ENCODE measurements at regions not wholly inside any gene's neighbourhood (a gene's known extent, or its start where the extent isn't known, plus 50 kb on each side); places are given as distances from the start of the nearest gene placed in this dataset.

DNA sequence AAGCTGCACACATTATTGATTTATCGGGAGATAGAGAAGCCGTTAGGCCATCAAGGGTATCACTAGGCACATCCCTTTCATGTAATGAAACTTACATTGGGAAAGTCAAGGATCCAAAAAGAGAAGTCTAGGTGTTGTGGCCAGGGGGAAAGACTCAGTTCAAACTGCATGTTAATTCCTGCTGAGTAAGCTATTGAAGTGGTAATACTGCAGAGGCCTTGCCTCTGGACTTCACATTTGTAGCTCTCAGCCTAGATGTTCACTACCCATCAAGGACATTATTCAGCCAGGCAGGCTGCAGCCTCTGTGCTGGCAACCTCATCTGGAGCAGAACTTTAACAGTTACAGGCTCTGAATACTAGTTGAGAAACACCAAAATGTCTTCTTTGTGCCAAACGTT, 2094.5 kb upstream of the AGA start:
- no peaks in the 10 kb centered on the region for H3K27me3 ChIP-seq
- H3K4me3 ChIP-seq = no peak overlapping the region
- DNase-seq (no peak), ATAC-seq (no peak)
- H3K9me3 ChIP-seq = no peaks in the 10 kb centered on the region
- 45 to 62% methylated on average over 3 of the region's 3 CpGs for WGBS, 2 donors
- no peaks in the 10 kb centered on the region for H3K36me3 ChIP-seq (replicated peaks in 1 of 2; ENCODE audit: insufficient read depth in 1 of 2, low read depth in 2 of 2)
- no peak for TF ChIP-seq POLR2A (IDR thresholded peaks at IDR 0.05)
- TF ChIP-seq, protein P1, sequence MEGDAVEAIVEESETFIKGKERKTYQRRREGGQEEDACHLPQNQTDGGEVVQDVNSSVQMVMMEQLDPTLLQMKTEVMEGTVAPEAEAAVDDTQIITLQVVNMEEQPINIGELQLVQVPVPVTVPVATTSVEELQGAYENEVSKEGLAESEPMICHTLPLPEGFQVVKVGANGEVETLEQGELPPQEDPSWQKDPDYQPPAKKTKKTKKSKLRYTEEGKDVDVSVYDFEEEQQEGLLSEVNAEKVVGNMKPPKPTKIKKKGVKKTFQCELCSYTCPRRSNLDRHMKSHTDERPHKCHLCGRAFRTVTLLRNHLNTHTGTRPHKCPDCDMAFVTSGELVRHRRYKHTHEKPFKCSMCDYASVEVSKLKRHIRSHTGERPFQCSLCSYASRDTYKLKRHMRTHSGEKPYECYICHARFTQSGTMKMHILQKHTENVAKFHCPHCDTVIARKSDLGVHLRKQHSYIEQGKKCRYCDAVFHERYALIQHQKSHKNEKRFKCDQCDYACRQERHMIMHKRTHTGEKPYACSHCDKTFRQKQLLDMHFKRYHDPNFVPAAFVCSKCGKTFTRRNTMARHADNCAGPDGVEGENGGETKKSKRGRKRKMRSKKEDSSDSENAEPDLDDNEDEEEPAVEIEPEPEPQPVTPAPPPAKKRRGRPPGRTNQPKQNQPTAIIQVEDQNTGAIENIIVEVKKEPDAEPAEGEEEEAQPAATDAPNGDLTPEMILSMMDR (IDR thresholded peaks at IDR 0.05) = no peak
- H3K27ac ChIP-seq = no peak overlapping the region
- no peaks in the 10 kb centered on the region for H3K4me1 ChIP-seq
- intact Hi-C loops (cut with DNase I) = no loop called here

GRCh38 chr4:179539641-179540040, 2097.4 kb upstream of the AGA start:
- Histone ChIP-seq H3K27ac (no peak overlapping the region), H3K4me1 (no peaks in the 10 kb centered on the region), H3K27me3 (no peaks in the 10 kb centered on the region), H3K9me3 (no peaks in the 10 kb centered on the region), H3K4me3 (no peak overlapping the region), H3K36me3 (replicated peaks in 1 of 2; ENCODE audit: insufficient read depth in 1 of 2, low read depth in 2 of 2) (no peaks in the 10 kb centered on the region)
- DNase-seq (no peak), ATAC-seq (no peak)
- intact Hi-C loops (cut with DNase I) = no loop called here
- WGBS, 2 donors = 36 to 52% methylated on average over 3 of the region's 3 CpGs
- TF ChIP-seq POLR2A (IDR thresholded peaks at IDR 0.05) = no peak
- TF ChIP-seq, protein P1 (IDR thresholded peaks at IDR 0.05) = no peak

GRCh38 chr4:179543771-179544170, 2101.5 kb upstream of the AGA start:
- ATAC-seq = no peak
- no peak overlapping the region for H3K27ac ChIP-seq
- H3K36me3 ChIP-seq (replicated peaks in 1 of 2; ENCODE audit: insufficient read depth in 1 of 2, low read depth in 2 of 2) = no peaks in the 10 kb centered on the region

GRCh38 chr4:179544496-179544895, 2102.3 kb upstream of the AGA start:
- intact Hi-C loops (cut with DNase I) = no loop called here
- ATAC-seq (no peak), DNase-seq (no peak)
- H3K4me1 ChIP-seq = no peaks in the 10 kb centered on the region
- H3K27ac ChIP-seq = no peak overlapping the region
- no peak for TF ChIP-seq POLR2A (IDR thresholded peaks at IDR 0.05)
- no peaks in the 10 kb centered on the region for H3K9me3 ChIP-seq
- no peaks in the 10 kb centered on the region for H3K27me3 ChIP-seq
- WGBS, 2 donors = 81 to 91% methylated on average over 1 of the region's 1 CpG
- H3K4me3 ChIP-seq = no peak overlapping the region
- H3K36me3 ChIP-seq (replicated peaks in 1 of 2; ENCODE audit: insufficient read depth in 1 of 2, low read depth in 2 of 2) = no peaks in the 10 kb centered on the region

More at GRCh38 chr4:179543771-179544170, 2101.5 kb upstream of the AGA start:
- intact Hi-C loops (cut with DNase I) = no loop called here
- 60 to 67% methylated on average over 6 of the region's 6 CpGs for WGBS, 2 donors
- Histone ChIP-seq H3K9me3 (no peaks in the 10 kb centered on the region), H3K4me1 (no peaks in the 10 kb centered on the region), H3K4me3 (no peak overlapping the region), H3K27me3 (no peaks in the 10 kb centered on the region)
- no peak for DNase-seq
- TF ChIP-seq, protein P1 (IDR thresholded peaks at IDR 0.05) = no peak
- TF ChIP-seq POLR2A (IDR thresholded peaks at IDR 0.05) = no peak

DNA sequence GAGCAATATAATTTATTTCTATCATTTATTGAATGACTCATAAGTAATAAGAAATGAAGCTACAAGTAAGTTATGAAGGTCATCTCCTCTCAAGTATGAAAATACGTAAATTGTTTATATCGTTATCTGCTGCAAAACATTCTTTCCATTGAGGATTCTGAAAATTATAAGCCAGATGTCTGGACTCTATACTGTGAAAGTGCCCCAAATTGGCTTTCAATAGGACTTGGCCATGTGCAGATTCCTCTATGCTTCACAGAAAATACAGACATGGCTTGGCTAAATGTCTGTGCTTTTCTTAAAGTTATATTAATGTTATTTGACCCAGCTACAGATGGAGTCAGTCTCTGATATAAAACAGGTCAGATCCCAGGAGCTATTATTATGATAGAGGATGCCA, 2109.9 kb upstream of the AGA start:
- intact Hi-C loops (cut with DNase I) = no loop called here

More for the DNA sequence above, 2109.9 kb upstream of the AGA start:
- Histone ChIP-seq H3K9me3 (no peaks in the 10 kb centered on the region), H3K27me3 (no peaks in the 10 kb centered on the region), H3K36me3 (replicated peaks in 1 of 2; ENCODE audit: insufficient read depth in 1 of 2, low read depth in 2 of 2) (no peaks in the 10 kb centered on the region), H3K27ac (no peak overlapping the region), H3K4me1 (no peaks in the 10 kb centered on the region), H3K4me3 (no peak overlapping the region)
- WGBS, 2 donors = 48 to 55% methylated on average over 2 of the region's 2 CpGs
- DNase-seq = no peak
- ATAC-seq = no peak
- TF ChIP-seq, protein P1 (IDR thresholded peaks at IDR 0.05) = no peak
- no peak for TF ChIP-seq POLR2A (IDR thresholded peaks at IDR 0.05)
